Heart left ventricle (tissue), 13 donors: ENCODE measurements at regions not wholly inside any gene's neighbourhood (a gene's known extent, or its start where the extent isn't known, plus 50 kb on each side); places are given as distances from the start of the nearest gene placed in this dataset.

ENCODE experiments used
- CTCF ChIP-seq, 12 donors: fragments of 200-600 bp; sonication (generic) in 4 of 12; IDR thresholded peaks; one replicate each; pipeline versions ENCODE4 v1.5.0 to v1.8.0; 2018 to 2022; ENCODE audit warnings: antibody characterized with exemption in 12 of 12, mild to moderate bottlenecking in 5 of 12
- POLR2A ChIP-seq, 2 donors: fragments of 450-650 bp; IDR thresholded peaks; one replicate each; pipeline ENCODE4 v1.6.1; 2017; ENCODE audit warnings: antibody characterized with exemption in 2 of 2, mild to moderate bottlenecking in 2 of 2, moderate library complexity in 2 of 2
- donor health status: ischemic (EF 13 %, LVEDD 7.1; RV severe dilation, severe dysfunction).
- donor health status: DM: no; HTN: yes; CAD: no.
- donor health status: DM: no; HTN: no; CAD: no.
- donor health status: ischemic (EF 25% LVEDD 6.9; RV normal size, moderate dysfunction).
- donor health status: ischemic (EF 25% LVEDD 5.7; RV mildly dilated, moderate dysfunction).
- donor health status: ischemic (EF 35%, LVEDD 5.7; RV mildly dilated, moderate dysfunction).
- donor health status: nonischemic (EF 11% LVEDD 7.7; RV severe dilation, severe dysfunction).
- donor health status: DM: yes; HTN: yes; CAD: no.
- donor health status: PGD.
- donor health status: ischemic (EF 29% LVEDD 5.4; RV normal size, mild dysfunction).
- donor health status: nonischemic (EF 23%, LVEDD 6.1; RV moderate dilation, normal function).

GRCh38 chr10:21257919-21258318, 267.6 kb downstream of the SKIDA1 start:
- TF ChIP-seq CTCF (IDR thresholded peaks at IDR 0.05) (no peak), POLR2A (IDR thresholded peaks at IDR 0.05) (no peak)
